NB4 (cell line): ENCODE measurements at regions not wholly inside any gene's neighbourhood (a gene's known extent, or its start where the extent isn't known, plus 50 kb on each side); places are given as distances from the start of the nearest gene placed in this dataset.
"Not testable (repeated sequence)": the region's sequence is repeated elsewhere in the genome, so short reads cannot be mapped to it uniquely, and the experiment has no call there.

ENCODE experiments used
- DNase-seq: peaks from one replicate; pipeline ENCODE4 v3.0.0; 2010; ENCODE audit warnings: low read depth
- H3K4me3 ChIP-seq: one replicate; pipeline ENCODE4 v1.5.1; 2011; ENCODE audit warnings: mild to moderate bottlenecking, low read depth, low read length, moderate library complexity
- MYC ChIP-seq: IDR thresholded peaks from 2 replicates; pipeline ENCODE4 v1.6.1; 2011; ENCODE audit warnings: low read depth, low read length
- POLR2A ChIP-seq: IDR thresholded peaks from 2 replicates; pipeline ENCODE4 v1.6.1; 2011; ENCODE audit warnings: mild to moderate bottlenecking; ENCODE audit not compliant: insufficient read length; ENCODE audit errors: extremely low read depth
- TF ChIP-seq, protein P1 (sequence below): IDR thresholded peaks from 2 replicates; pipeline ENCODE4 v1.6.1; 2011; ENCODE audit warnings: low read depth, low read length
- TF ChIP-seq, protein P2 (sequence below): IDR thresholded peaks from one replicate; pipeline ENCODE4 v1.5.1; 2012; ENCODE audit warnings: low read depth, low read length

DNA sequence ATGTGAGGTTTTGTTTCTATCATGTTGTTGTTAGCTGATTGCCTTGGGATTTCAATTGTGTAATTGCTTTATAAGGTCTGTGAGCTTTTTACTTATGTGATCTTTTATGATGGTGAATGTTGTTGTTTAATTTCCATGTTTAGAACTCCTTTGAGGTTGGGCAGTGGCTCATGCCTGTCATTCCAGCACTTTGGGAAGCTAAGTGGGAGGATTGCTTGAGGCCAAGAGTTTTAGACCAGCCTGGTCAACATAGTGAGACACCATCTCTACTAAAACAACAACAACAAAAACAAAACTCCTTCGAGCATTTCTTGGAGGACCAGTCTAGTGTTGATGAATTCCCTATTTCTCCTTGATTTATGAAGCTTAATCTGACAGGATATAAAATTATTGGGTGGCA, 102.1 kb upstream of the PMCH start:
- H3K4me3 ChIP-seq = no peak overlapping the region
- TF ChIP-seq, protein P1, sequence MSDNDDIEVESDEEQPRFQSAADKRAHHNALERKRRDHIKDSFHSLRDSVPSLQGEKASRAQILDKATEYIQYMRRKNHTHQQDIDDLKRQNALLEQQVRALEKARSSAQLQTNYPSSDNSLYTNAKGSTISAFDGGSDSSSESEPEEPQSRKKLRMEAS = no peak
- TF ChIP-seq, protein P2, sequence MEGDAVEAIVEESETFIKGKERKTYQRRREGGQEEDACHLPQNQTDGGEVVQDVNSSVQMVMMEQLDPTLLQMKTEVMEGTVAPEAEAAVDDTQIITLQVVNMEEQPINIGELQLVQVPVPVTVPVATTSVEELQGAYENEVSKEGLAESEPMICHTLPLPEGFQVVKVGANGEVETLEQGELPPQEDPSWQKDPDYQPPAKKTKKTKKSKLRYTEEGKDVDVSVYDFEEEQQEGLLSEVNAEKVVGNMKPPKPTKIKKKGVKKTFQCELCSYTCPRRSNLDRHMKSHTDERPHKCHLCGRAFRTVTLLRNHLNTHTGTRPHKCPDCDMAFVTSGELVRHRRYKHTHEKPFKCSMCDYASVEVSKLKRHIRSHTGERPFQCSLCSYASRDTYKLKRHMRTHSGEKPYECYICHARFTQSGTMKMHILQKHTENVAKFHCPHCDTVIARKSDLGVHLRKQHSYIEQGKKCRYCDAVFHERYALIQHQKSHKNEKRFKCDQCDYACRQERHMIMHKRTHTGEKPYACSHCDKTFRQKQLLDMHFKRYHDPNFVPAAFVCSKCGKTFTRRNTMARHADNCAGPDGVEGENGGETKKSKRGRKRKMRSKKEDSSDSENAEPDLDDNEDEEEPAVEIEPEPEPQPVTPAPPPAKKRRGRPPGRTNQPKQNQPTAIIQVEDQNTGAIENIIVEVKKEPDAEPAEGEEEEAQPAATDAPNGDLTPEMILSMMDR = no peak
- no peak for TF ChIP-seq MYC
- no peak for TF ChIP-seq POLR2A
- DNase-seq = no peak

DNA sequence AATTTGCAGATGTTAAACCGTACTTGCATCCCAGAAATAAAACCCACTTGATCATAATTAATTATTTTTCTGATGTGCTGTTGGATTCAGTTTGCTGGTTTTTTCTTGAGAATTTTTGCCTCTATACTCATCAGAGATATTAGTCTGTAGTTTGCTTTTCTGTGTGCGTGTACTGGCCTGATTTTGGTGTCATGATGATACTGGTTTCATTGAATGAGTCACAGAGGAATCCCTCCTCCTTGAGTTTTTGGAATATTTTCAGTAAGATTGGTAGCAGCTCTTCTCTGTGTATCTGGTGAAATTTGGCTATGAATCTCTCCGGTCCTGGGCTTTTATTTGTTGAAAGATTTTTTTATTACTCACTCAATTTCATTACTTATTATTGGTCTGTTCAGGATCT, 100.4 kb upstream of the PMCH start:
- H3K4me3 ChIP-seq = no peak overlapping the region
- no peak for DNase-seq
- TF ChIP-seq POLR2A (no peak), MYC (no peak)
- TF ChIP-seq, protein P1 = no peak
- TF ChIP-seq, protein P2 = no peak

DNA sequence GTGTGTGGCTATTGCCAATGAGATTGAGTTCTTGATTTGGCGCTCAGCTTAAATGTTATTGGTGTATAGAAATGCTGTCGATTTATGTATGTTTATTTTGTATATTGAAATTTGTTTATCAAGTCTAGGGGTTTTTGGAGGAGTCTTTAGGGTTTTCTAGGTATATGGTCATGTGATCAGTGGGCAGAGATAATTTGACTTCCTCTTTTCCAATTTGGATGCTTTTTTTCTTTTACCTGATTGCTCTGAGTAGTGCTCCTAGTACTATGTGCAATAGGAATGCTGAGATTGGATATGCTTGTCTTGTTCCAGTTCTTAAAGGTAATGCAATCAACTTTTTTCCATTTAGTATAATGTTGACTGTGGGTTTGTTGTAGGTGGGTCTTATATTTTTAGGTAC, 99.8 kb upstream of the PMCH start:
- no peak for DNase-seq
- H3K4me3 ChIP-seq = no peak overlapping the region
- TF ChIP-seq, protein P2 = no peak
- TF ChIP-seq MYC = no peak

DNA sequence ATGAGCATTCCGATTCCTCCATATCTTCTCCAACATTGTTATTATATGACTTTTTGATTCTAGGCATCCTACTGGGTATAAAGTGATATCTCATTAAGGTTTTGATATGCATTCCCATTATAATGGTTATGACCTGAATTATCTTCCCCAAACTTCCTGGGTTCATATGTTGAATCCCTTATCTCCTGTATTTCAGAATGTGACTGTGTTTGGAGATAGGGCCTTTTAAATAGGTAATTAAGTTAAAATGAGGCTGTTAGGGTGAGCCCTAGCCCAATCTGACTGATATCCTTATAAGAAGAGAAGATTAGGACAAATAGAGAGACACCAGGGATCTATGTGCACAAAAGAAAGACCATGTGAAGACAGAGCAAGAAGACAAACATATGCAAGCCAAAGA, 96.9 kb upstream of the PMCH start:
- H3K4me3 ChIP-seq = no peak overlapping the region
- DNase-seq = no peak
- no peak for TF ChIP-seq MYC
- TF ChIP-seq, protein P2 = no peak
- TF ChIP-seq, protein P1 = no peak
- no peak for TF ChIP-seq POLR2A

DNA sequence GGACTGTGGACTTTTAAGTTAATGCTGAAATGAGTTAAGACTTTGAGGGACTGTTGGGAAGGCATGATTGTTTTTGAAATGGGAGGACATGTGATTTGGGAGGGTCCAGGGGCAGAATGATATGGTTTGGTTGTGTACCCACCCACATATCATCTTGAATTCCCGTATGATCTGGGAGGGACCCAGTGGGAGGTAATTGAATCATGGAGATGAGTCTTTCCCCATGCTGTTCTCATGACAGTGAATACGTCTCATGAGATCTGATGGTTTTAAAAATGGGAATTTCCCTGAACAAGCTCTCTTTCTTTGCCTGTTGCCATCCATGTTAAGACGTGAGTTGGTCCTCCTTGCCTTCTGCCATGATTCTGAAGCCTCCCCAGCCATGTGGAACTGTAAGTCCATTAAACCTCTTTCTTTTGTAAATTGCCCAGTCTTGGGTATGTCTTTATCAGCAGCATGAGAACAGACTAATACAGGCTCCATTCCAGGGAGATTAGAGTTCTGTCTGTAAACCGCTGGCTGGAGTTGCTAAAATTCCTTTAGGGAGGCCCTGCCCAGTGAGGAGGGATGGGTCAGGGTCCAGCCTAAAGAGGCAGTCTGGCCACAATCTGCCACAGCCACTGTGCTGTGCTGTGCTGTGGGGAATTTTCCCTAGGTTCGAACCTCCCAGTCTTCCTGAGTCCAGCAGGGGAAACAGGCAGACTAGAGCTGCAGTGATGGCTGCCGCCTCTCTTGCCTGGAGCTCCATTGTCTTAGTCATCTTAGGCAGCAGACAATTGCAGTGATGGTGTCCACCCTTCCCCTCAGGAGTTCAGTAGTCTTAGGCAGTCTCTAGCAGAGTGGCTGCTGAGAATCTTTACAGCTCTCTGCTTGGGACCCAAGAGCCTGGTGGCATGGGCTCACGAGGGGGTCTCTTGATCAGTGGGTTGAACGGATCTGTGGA, 94.1 kb upstream of the PMCH start:
- not testable (repeated sequence) for H3K4me3 ChIP-seq, DNase-seq

DNA sequence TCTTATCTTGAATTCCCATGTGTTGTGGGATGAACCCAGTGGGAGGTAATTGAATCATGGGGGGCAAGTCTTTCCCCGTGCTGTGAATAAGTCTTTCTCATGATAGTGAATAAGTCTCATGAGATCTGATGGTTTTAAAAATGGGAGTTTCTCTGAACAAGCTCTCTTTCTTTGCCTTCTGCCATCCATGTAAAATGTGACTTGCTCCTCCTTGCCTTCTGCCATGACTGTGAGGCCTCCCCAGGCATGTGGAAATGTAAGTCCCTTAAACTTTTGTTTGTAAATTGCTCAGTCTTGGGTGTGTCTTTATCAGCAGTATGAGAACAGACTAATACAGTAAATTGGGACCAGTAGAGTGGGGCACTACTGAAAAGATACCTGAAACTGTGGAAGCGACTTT, 92.1 kb upstream of the PMCH start:
- DNase-seq, H3K4me3 ChIP-seq: not testable (repeated sequence)

DNA sequence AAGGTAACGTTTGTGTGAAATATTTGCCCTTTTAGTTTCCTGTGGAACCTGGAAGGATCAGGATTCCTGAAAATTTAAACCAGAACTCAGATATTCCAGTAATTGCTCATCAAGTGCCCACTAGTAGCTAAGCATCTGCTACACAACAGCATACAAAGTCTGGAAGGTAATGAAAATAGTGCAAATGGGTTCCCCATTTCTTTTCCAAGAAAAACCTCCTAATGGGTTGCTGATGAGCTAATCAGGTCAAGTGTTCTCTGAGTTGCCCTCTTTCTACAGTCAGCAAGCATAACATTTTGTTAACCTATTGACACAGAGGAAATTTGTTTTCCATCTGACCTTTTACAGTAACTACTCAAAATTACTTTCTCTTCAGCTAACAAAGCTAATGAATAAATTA, 83.6 kb upstream of the PMCH start:
- TF ChIP-seq, protein P2 = no peak
- TF ChIP-seq MYC (no peak), POLR2A (no peak)
- TF ChIP-seq, protein P1 = no peak
- no peak for DNase-seq
- H3K4me3 ChIP-seq = no peak overlapping the region

DNA sequence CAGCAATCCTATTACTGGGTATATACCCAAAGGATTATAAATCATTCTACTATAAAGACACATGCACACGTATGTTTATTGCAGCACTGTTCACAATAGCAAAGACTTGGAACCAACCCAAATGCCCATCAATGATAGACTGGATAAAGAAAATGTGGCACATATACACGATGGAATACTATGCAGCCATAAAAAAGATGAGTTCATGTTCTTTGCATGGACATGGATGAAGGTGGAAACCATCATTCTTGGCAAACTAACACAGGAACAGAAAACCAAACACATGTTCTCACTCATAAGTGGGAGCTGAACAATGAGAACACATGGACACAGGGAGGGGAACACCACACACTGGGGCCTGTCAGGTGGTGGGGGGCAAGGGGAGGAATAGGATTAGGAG, 58.1 kb upstream of the PMCH start:
- not testable (repeated sequence) for H3K4me3 ChIP-seq, DNase-seq

DNA sequence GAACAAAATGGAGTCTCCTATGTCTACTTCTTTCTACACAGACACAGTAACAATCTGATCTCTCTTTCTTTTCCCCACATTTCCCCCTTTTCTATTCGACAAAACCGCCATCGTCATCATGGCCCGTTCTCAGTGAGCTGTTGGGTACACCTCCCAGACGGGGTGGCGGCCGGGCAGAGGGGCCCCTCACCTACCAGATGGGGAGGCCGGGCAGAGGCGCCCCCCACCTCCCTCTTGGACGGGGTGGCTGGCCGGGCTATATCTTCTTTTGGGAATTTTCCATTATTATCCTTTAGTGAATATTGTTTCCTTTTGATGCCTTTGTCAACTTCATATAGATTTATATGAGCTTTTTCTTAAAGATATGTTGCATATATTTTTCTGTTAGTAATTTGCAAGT, 53.4 kb upstream of the PMCH start:
- not testable (repeated sequence) for H3K4me3 ChIP-seq, DNase-seq
